NCI-H446 (cell line): ENCODE measurements at regions not wholly inside any gene's neighbourhood (a gene's known extent, or its start where the extent isn't known, plus 50 kb on each side); places are given as distances from the start of the nearest gene placed in this dataset.

ENCODE experiments used
- DNase-seq, 2 experiments: peaks; one replicate each; lab custom pipeline; 2025; lab: John Stamatoyannopoulos, UW

DNA sequence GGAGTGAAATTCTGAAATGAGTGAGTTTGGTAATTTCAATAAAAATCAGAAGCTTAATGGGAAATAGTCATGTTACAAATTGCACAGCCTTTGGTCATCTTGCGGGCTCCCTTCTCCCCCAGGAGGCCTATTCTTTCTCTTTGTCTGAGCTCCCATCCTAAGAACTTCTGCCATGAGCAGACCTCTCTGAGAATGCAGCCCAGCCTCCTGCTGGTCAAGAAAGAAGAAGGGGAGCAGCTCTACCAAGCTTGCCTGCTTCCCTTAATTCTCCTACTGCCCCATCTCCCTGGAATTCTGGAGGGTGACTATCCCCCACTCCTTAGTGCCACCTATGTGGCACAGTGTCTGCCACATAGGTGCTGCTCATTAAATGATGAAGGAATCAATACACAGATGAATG is 300.7 kb upstream of the DAB1 start:
- DNase-seq, result no peak

GRCh38 chr1:57722285-57722978 is 298.6 kb upstream of the DAB1 start:
- no peak for DNase-seq

DNA sequence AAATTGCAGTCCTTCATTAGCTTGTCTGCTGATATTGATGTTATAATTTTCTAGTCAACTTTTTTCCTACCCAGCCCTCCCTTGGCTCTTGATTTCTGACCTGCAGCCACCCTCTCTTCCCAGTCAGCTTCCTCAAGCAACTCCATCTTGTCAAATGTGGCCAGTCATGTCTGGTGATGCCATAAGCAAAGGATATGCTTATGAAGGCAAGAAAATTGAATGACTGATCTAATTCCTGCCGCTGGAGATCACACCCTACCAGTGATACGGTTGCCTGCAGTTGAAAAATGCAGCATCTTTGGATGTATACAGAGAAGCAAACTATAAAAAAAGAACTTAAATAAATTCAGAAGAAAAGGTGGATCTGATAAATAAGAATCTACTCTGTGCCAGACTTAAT is 297.1 kb upstream of the DAB1 start:
- no peak for DNase-seq

GRCh38 chr1:57719274-57719673 is 295.4 kb upstream of the DAB1 start:
- no peak for DNase-seq

DNA sequence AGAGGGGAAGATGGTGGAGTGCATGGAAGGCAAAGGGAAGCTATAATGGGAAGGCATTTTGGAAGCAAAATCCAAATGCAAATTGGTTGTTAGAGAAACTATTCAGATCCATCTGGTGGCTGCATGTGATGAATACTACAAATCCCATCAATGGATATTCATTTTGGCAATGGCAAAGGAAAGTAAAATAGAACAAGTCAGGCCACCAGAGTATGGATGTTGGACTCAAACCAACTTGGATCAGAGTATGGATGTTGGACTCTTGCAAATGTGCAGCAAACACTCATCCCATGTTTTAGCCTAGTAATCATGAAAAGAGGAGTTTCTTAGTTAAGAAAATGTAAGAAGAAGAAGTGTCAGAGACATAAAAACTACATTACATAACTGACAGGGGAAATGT is 289.6 kb upstream of the DAB1 start:
- DNase-seq, result peak in 1 of 2 experiments; percentile 23

- no peak for DNase-seq
These were observed 289.0 kb upstream of the DAB1 start for GRCh38 chr1:57712846-57713245.

DNA sequence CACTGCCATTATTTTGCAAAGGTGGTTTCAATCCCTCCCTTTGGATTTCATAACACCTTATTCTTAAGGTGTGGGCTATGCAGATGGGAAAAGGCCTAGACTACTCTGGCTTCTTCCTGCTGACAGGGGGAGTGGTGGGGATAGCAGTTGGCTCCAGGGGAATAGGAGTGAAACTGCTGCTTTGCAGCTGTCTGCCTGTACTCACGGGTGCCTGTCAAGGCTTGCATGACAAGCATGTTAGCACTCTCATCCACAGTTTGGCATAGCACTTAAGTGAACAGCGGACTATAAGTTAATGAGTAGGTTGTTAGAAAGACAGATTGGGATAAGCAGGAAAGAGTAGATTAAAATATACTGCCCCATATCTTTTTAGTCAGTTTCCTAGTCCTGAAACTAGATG is 287.5 kb upstream of the DAB1 start:
- DNase-seq, result no peak

DNA sequence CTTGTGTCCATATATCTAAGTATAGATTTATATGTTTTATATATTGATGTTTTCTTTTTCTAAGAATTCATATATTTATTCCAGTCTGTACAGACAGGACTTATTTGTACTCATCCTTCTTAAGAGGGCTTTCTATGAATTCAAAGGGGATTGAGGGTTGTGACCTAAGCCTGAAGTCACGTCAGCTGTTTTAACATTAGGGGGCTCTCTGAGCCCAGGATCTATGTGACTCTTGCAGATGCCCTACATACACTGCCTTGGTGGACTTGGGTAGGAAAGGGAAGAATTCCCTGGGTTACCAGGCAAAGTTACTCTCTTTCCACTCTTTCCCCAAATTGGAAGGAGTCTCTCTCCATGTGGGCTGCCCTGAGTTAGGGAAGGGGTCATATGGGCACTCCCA is 283.8 kb upstream of the DAB1 start:
- DNase-seq, result no peak

GRCh38 chr1:57704811-57705210 is 281.0 kb upstream of the DAB1 start:
- DNase-seq, result no peak

DNA sequence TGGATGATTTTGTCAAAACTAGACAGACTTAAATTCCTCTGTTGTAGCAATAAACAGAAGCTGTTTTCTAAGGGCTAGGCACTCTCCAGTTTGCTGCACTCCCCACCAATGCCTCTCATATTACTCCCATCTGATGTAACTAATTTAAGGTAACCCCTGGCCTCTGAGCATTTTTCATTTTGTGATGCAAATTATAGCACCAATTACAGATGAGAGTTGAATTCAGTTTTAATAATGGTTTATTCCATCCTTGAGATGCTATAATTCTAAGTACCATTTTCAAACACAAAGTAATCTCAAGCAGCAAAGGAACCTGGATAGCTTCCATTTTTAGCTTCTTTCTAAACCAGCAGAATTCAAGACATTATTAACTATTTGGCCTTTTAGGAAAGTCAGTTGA is 280.4 kb upstream of the DAB1 start:
- DNase-seq, result no peak

DNA sequence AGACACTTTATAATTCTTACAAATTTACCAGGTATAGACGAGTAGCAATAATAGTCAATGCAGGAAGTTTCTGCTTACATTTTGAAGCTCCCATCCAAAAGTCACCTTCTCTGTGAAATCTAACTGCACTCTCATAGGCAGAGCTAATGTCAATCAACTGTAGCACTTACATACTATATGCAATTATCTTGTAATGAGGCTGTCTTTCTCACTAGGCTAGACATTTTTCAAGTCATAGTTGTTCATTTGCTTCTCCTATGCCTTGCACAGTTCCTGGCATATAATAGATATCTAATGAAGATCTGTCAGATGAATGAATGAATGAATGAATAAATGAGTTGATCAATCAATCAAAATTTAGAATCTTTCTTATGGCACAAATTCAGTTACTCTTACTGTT is 273.0 kb upstream of the DAB1 start:
- DNase-seq, result no peak

- DNase-seq, result no peak
These were observed 272.2 kb upstream of the DAB1 start for GRCh38 chr1:57696043-57696442.

GRCh38 chr1:57686306-57686705 is 262.4 kb upstream of the DAB1 start:
- DNase-seq, result no peak

DNA sequence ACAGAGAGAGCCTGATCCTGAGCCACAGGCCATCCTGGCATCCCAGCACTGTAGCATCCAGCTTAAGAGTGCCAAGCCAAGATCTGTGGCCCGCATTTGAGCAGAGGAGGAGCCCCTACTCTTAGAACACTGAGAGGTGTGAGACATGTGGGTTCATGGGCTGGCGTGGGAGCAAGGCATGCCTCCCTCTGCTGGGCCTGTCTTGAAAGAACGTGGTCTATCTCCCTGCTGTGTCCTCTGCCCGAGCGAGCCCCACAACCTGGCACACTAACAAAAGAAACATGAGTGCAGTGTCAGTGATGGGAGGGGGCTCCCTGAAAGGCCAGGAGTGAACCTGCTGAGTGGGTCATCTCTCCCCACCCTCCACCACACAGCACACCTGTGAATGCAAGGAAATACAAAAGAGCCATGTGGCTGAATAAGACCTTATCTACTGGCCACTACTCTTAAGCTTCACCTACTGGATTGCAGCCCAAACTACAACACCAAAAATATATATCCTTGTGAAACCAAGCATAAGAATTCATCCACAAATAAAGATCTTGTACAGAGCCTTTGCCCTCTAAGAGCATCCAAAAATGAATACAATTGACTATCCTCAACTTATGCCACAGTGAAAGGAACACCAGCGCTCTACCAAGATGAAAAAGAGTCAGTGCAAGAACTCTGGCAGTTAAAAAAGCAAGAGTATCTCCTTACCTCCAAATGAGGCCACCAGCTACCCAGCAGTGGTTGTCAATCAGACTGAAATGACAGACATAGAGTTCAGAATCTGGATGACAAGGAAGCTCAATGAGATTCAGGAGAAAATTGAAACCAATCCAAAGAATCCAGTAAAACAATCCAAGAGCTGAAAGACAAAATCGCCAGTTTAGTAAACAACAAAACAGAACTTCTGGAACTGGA is 259.4 kb upstream of the DAB1 start:
- no peak for DNase-seq

GRCh38 chr1:57678138-57678537 is 254.3 kb upstream of the DAB1 start:
- no peak for DNase-seq

GRCh38 chr1:57675776-57676175 is 251.9 kb upstream of the DAB1 start:
- DNase-seq, result no peak

- no peak for DNase-seq
These were observed 250.9 kb upstream of the DAB1 start for GRCh38 chr1:57674801-57675200.

GRCh38 chr1:57672346-57673140 is 248.7 kb upstream of the DAB1 start:
- no peak for DNase-seq

DNA sequence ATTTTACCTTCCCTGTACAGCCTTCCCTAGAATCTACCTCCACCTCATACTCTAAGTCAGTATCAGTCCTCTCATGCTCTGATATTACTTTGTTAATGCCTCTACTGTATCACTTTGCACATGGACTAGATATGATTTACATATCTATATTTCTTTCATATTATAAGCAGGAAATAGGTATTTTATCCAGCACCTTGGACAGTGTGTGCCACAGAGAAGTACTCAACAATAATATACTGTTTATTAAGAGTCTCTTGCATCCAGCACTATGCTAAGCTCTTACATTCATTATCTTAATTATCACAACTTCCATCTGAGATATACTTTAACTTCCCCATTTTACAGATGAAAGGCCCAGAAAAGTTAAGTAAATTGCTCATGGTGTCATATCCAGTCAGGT is 247.9 kb upstream of the DAB1 start:
- DNase-seq, result no peak

GRCh38 chr1:57659804-57660203 is 235.9 kb upstream of the DAB1 start:
- no peak for DNase-seq

DNA sequence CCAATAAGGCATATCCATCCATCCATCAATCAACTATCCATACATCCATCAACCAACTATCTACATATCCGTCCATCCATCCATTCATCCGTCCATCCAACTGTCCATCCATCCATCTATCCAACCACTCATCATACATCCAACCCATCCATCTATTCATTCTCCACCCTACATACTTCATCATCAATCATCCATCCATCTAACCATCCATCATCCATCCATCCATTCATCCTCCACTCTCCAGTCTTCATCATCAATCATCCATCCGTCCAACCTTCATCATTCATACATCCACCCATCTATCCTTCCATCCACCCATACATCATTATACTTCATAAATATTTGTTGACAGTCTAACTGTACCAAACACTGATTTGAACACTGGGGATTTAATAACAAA is 231.3 kb upstream of the DAB1 start:
- DNase-seq, result no peak

DNA sequence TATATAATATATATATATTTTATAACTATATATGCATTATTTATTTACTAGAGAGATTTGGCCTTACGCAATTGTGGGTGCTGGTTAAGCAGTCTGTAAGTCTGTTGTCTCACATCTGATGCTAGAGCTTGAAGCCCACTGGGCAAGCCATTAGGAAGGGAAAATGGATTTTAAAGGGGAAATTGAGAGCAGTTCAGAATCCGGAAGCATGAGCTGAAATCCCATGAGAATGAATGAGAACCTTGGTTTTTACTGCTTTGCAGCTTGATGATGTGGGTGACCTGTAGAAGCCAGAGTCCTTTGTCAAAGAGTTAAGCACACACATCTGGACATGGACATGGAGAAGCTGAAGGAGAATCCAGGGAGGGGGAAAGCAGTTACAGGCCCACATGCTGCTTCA is 220.8 kb upstream of the DAB1 start:
- no peak for DNase-seq

GRCh38 chr1:57638239-57638638 is 214.4 kb upstream of the DAB1 start:
- DNase-seq, result no peak
